GM18867 (cell line): ENCODE measurements at regions not wholly inside any gene's neighbourhood (a gene's known extent, or its start where the extent isn't known, plus 50 kb on each side); places are given as distances from the start of the nearest gene placed in this dataset.

Experiments used
- ATAC-seq: cut with Tn5 transposase; IDR thresholded peaks from one replicate; pipeline ENCODE4 v1.9.1; 2021; ENCODE audit warnings: mild to moderate bottlenecking, moderate library complexity; ENCODE audit not compliant: unreplicated experiment

- no peak for ATAC-seq
These were observed 49.9 kb upstream of the IL12A start for GRCh38 chr3:159938714-159939113.
